GM20431 (cell line): ENCODE measurements at regions not wholly inside any gene's neighbourhood (a gene's known extent, or its start where the extent isn't known, plus 50 kb on each side); places are given as distances from the start of the nearest gene placed in this dataset.

Experiments used
- in situ Hi-C: fragments of 300-500 bp; cut with MseI, MboI; formaldehyde crosslinking; loops from one replicate; pipeline ENCODE4 v1.15.0; 2020; ENCODE audit warnings: low sequenced_read_pairs; ENCODE audit not compliant: unreplicated experiment

DNA sequence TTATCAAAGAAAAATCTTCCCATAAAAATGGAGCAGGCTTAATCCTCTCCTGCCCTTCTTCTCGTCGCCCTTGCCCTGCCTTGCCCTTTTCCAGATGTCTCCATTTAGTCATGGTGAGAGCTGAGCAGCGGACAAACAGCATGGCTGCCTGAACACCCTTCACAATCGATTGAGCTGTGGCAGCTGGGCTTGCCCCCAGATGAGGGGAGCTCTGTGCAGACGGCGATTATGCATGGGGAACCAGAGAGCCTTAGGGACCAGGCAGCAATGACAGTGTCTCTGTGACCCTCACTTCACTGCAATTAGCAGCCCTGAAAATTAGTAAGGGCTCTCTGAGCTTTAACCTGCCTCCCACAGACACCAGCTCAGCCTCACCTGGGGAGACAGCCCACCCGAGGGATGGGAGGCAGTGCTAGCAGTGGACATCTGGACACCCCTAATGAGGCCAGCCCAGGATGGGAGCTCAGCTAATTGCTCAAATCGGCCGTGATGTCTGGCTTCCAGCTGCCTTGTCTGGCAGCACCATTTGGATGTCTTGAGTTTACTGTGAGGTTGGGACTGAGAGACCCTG is 365.7 kb downstream of the TNS1 start:
- in situ Hi-C loops: no loop called here

DNA sequence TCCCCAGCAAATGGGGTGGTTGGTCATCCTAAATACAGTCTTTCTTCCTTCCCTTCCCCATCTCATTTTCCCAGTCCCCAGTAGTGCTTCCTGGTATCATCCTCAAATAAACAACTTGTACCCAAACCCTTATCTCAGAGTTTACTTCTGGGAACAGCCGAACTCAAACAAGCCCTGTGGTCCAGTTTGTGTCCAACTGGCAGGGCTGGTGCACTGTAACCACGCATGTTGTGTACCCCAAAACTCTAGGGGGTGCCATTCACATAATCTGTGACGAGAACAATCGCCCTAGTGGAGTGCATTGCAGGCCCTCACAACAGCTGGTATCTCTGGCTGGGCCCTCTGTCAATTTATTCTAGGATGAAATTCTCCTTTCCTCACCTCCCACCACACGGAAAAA is 366.2 kb downstream of the TNS1 start:
- in situ Hi-C loops: no loop called here

DNA sequence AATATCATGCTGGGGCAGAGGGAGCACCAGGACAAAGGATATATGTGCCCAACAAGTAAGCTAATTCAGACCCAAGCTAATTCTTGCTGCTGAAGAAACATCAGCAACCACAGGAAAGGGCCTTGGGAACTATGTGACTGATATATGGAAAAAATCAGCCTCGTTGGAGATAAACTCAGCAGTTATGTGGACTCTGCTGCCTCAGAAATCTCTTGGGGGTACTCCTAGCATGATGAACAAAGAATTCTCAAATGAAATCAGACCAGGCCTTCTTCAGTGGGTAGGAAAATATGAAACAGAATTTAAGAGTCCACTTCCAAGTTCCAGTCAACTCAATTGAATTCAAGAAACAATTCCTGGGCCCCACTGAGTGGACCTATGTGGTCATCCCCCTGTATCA is 367.9 kb downstream of the TNS1 start:
- in situ Hi-C loops: no loop called here

DNA sequence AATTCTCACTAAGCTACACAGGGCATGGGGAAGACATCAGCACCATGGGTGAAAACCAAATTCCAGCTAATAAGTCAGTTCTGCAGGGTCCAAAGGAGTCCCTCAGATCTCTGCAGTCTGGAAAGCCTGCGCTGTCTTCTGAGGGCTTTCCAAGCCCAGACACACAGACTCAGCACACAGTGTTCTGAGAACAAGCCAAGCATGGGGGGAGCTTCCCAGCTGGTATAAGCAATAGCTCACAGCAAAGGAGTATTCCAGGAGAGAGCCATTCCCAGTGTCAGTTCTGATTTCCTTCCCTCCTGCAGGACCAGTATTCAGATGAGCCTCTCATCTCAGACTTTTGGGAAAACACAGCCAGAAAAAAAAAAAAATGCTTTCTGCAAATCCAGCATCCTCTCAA is 370.8 kb downstream of the TNS1 start:
- in situ Hi-C loops: no loop called here

DNA sequence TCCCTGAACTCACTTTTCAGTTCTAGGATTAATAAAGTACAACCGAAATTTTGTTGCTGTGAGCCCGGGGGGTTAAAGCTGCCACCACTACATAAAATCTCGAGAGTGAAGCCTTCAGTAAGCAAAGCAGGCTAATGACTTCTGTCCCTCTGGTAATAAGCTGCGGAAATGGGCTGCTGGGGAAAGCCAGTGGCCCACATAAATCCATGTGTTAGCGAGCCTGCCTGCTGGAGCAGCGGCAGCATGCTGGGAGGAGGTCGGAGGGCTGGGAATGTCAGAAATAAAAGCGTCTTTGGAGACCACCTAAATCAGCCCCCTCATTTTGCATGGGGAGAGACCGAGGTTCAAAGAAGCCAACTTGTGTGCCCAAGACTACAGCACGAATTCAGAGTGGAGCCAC is 371.7 kb downstream of the TNS1 start:
- in situ Hi-C loops: no loop called here

DNA sequence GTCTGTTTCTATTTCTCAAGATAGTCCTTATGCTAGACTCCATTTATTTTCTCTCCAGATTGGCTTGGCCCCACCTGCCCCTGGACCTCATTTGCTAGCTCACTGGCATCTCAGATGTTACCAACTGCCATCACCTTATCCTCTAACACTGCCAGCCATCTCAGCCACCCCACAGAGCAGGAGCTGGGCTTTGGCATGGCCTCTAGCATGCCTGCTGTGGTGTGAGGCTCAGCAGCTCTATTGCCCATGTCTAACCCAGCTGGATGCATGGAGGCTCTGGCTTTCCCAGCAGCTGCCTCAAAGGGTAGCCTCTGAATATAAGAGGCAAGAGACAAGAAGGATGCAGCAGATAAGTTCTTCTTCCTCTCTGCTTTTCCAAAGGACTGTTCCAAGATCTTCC is 373.4 kb downstream of the TNS1 start:
- in situ Hi-C loops: no loop called here

DNA sequence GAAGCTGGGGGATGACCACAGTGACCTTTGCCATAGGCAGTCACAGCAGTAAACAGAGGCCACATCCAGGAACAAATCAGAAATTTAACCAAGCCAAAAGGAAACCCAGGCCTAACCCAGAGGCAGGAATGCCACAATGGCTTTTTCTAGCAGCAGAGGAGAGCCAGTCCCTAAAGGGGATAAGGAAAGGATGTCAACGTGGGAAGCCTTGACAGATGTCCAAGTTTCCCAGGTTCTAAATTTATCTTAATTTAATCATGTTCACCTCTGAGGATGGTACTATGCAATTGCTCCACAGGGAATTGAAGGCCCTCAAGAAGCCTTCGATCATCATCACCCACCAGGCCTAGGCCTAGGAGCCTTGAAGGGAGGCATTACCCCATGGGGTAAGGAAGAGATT is 374.7 kb downstream of the TNS1 start:
- in situ Hi-C loops: no loop called here

DNA sequence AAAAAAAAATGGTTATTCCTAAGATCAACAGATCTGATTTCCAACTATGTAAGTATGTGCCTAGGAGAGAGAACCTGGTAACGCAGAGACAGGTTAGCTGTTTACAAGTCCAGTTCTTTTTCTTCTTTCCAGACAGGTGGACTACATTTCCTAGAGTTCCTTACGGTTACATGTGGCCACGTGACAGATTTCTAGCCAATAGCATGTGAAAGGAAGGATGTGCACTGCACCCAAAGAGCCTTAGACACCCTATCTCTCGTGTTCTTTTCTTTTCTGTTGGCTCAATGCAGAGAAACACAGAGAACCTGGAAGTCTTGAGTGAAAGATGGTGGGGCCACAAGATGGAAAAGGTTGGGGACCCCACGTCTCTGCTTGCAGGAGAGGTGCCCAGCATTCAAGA is 375.9 kb downstream of the TNS1 start:
- in situ Hi-C loops: no loop called here

DNA sequence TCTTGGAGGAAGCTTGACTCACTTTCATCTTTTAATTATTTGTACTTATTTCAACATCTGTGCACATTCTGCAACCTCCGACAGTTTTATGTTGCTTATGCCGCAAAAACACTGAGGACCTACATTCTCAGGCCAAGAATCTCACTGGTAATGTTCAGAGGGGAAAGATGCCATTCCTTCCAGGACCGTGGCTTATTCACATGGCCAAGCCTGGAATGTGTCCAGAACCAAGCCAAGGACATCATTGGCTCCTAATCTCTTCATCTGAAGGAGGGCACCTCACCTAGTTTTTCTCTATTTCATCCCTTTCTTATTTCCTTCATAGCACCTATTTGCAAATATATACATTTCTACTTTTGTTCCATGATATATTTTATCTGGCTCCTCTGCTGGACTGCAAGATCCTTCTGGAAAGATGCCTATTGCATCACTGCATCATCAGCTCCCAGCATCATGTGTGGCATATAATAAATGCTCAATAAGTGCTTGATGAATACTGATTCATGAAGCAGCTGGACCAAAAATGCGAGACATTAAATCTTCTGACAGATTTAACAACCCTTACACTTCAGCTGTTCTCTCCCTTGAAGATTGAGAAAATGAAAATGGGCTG is 377.1 kb downstream of the TNS1 start:
- in situ Hi-C loops: no loop called here

DNA sequence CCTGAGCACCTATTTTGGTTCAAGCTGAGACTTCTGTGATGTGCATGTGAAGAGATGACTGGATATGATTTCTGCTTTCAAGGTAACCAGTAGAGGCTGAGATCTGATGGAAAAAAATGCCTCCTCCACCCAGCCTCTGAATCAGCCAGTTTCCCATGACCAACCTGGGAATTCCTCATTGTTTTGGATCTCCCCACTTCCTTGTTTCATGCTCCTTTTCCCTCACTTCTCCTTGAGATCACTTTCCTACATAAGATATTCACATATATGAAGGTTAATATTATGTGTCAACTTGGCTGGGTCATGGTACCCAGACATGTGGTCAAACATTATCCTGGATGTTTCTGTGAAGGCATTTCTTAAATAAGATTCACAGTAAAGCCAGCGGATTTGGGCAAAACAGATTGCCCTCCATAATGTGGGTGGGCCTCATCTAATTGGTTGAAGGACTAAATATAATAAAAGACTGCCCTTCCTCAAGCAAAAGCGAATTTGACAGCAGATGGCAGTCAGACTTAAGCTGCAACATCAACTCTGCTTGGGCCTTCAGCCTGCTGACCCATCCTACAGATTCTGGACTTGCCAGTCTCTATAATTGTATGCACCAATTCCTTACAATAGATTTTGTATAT is 379.4 kb downstream of the TNS1 start:
- in situ Hi-C loops: no loop called here

DNA sequence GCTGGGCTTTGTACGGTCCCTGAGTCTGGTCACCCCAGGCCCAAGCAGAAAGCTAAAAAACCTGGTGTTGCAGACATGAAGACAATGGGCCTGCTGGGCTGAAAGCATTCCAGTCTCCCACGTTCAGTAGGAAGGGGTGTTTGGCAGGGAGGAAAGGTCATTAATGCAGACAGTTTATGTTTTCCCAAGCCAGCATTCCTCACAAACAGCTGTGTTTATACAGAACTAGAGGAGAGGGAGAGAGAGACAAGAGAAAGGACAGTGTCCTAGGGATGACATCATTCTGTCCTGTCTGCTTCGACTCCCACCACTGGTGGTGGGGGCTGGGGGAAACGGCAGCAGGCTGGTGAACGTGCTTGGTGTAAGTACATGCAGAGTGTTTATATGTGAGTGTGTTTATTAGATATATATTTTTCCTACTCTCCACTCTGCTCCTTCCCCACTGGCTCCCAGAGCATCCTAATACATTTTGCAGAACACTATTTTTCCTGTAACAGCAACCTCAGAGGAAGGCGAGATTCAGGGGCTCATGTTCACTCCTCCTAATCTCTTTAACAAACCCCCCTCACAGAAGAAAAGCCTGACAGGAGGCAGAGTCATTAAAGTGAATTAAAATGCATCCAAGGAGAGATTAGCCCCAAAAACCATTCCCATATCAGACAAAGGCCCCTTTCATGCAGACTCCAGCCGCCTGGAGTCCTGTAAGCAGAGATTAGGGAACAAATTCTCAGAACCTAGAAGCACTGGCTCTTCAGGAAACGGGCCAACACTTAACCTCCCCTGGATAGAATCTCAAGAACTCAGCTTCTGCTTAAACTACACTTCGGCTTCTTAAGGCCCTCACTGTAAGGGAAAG is 380.4 kb downstream of the TNS1 start:
- in situ Hi-C loops: no loop called here

DNA sequence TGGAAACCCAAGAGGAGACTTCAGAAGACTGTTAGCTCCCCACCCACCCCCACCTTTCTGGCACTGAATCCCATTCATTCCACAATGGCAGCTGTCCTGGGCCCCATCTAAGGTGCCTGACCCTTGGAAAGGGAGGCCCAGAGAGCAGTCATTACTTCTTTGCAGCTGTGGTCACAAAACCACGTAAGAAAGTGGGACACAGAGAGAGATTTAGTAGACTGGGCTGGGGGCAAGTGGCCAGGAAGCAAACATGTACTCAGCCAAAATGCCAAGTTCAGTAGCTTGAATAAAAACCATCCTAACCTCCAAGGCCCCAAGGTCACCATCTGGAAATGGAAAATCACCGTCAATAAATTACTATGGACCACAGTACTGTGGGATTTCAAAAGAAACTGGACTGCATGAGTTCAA is 381.4 kb downstream of the TNS1 start:
- in situ Hi-C loops: no loop called here

DNA sequence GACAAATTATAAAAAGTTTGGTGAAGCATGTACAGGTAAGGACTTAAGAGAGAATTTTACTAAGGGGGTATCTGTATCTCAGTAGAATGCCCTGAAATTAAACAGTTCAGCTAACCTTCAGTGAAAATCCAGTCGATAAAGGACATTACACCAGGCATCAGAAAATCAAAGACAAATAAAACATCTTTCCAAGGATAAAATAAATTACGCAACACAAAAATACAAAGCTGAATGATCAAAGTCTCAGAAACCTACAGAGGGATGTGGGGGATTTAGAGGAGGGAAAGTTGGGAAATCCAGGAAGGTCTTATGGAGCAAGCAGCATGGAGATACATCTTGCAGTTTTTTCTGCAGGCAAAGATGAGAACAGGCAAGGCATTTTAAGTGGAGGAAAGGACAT is 384.1 kb downstream of the TNS1 start:
- in situ Hi-C loops: no loop called here

DNA sequence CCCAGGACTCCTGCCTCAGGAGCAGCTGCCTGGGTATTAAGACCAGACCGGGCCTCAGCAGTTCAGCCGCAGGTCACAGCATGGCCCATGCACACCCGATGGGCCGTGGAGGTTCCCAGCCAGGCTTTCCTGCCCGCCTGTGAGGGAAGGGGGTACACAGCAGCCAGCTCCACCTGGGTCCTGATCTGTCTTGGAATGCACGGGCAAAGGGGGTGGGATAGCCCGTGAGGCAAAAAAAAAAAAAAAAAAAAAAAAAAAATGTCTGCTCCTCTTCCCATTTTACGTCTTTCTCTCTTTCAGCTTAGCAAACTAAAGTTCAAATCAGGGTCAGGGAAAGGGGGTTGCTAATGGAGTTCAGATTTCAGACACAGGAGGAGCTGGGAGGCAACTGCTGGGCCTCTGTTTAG is 385.2 kb downstream of the TNS1 start:
- in situ Hi-C loops: no loop called here

DNA sequence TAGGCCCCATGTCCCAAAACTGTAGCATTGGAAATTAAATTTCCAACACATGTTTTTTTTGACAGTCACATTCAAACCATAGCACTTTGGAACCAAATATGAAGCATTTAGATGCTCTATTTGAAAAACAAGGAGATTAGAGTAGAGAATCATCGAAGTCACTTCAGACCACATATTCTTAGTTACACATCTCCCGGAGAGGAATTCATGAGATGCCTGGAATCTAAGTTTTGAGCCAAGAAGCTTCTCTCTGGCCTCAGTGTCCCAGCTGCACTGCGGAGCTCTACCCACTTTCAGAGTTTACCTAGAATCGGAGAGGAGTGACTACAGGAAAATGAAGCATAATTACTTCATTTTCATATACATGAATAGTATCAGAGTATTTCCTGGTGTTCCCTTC is 385.9 kb downstream of the TNS1 start:
- in situ Hi-C loops: no loop called here

DNA sequence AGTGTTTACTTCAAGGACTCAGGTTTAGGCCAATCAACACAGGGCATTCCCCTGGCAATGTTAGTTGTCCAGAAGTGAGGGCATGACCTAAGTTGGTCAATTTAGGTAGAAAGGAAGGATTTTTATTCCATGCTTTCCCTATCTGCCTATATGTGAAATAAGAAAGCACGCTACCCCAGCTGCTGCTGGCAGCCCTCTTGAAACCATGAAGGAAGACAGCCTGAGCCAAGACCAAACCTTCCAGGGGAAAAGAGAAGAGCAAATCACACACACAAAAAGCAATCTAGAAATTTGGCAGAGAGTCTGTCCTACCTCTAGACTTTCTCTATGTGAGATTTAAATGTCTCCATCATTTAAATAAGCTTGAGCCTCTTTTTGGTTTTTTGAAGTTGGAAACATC is 387.6 kb downstream of the TNS1 start:
- in situ Hi-C loops: no loop called here

DNA sequence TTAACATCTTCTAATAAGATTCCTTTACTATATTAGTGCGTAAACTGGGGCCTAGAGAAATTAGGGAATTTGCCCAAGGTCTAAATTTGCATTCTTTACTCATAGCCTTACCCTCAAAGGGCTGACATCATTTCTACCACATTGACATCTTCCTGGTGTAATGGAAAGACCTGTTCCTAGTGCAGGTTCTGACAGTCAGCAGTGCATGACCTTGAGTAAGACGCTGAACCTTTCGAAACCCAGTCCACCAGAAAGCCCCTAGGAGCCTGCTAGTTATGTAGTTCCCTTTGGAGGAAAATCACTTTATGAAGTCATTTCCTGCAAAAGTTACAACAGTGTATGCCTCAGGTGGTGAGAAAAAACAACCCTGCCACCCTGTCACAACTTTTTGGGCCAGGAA is 388.3 kb downstream of the TNS1 start:
- in situ Hi-C loops: no loop called here

DNA sequence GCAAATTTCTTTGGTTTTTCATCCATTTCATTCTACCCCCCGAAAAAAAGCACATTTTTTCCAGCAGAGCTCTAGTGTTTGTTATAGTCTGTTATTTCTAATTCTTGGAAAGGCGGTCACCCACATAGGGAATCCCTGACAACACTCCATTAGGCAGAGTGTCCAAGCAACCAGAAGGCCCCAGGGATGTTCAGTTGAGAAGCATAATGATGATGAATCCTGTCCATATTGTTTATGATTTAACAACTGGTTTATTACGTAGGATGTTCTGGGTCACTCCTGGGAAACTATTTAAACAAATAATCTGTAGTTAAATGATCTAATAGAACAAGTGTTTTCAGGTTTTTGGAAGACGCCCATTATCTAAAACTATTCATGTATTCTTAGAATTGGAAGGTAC is 388.7 kb downstream of the TNS1 start:
- in situ Hi-C loops: no loop called here

DNA sequence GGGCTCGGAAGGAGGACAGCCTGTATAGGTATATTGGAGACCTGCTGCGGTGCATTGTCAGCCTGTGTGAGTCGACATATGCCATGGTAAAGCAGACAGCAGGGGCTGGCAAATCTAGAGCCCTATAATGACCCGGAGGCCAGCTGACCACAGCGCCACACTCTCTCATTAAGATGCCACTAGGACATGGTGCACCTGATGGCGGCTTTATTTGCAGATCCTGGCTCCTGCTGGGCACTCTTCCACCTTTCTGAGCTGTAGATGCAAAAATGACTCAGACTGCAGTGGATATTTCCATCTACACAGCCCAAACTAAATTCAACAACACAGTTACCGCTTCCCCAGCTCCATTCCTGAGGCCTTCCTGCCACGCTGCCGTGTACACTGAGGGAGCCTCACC is 389.9 kb downstream of the TNS1 start:
- in situ Hi-C loops: no loop called here

DNA sequence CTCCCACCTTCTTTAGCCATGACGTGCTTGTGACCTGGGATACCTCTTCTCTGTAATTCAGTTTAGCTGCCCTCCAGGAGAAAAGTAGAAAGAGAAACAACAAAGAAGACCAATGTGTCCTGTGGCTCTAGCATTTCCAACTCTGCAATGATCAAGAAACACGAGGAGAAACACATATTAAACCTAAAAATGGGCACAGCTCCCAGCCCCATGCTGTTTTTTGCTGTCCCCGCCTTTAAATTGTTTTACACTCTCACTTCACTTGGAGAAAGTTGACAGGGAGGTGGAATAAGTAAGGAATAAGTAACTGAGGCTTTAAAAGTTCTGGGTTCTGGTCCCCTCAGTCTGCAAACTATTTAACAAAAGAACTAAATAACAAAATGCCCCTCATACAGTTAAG is 390.6 kb downstream of the TNS1 start:
- in situ Hi-C loops: no loop called here

DNA sequence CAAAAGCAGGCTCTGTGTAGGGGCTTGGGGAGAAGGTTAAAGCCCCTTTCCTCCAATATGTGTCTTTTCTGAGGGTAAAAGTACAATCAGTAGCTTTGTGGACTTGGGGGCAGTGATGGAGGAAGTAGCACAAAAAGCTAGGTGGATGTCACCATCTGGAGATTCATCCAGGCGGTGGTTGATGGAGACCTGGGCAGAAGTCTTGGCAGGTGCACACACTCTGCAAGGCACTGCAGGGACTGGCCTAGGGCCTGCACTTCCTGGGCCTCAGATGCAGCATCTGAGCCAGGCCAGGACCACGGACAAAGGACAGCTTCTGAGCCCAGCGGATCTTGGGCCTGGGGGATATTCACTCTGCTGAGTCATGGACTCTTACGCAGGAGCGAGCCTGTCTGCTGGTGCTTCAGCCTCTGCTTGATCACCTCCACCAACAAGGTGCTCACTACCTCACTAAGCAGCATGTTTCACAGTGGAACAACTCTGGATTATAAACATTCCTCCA is 391.1 kb downstream of the TNS1 start:
- in situ Hi-C loops: no loop called here
